ENCODE measurements at regions not wholly inside any gene's neighbourhood (a gene's known extent, or its start where the extent isn't known, plus 50 kb on each side); places are given as distances from the start of the nearest gene placed in this dataset.

GRCh38 chr13:91165758-91166157 lies 181.7 kb upstream of the MIR17HG start:
- CTCF ChIA-PET: no interaction called here
- Histone ChIP-seq H3K9me3 (ENCODE audit: control insufficient read depth, insufficient read depth, low read depth, low read length) (no peaks in the 10 kb centered on the region), H3K36me3 (ENCODE audit: control insufficient read depth in 2 of 2, insufficient read depth in 1 of 2, low read length in 2 of 2) (no peaks in the 10 kb centered on the region), H3K4me1 (ENCODE audit: control insufficient read depth, insufficient read depth, low read length) (no peaks in the 10 kb centered on the region), H3K4me3 (ENCODE audit: low read depth, low read length) (no peak overlapping the region), H3K27ac (ENCODE audit: extremely low read depth, low read depth, low read length) (no peak overlapping the region)
- no peak for TF ChIP-seq ZNF701 (tag by site-specific recombination; IDR thresholded peaks at IDR 0.05)
- TF ChIP-seq ZNF571 (tag by site-specific recombination; IDR thresholded peaks at IDR 0.05): no peak
- TF ChIP-seq ZFP41 (tag by site-specific recombination; IDR thresholded peaks at IDR 0.05; ENCODE audit: borderline replicate concordance): no peak
- no peak for TF ChIP-seq ZNF510 (tag by site-specific recombination; IDR thresholded peaks at IDR 0.05; ENCODE audit: insufficient replicate concordance)
- no peak for TF ChIP-seq ZNF266 (tag by site-specific recombination; IDR thresholded peaks at IDR 0.05; ENCODE audit: low read depth)
- TF ChIP-seq ZNF585B (tag by site-specific recombination; IDR thresholded peaks at IDR 0.05): no peak
- no peak for TF ChIP-seq ZNF16 (tag by site-specific recombination; IDR thresholded peaks at IDR 0.05; ENCODE audit: low read depth)
- TF ChIP-seq ZSCAN23 (tag by site-specific recombination; IDR thresholded peaks at IDR 0.05): no peak
- POLR2A ChIA-PET: no interaction called here

- ChIA-PET CTCF (interaction anchor here (1.6 kb wide), 1 partner anchor 89 kb away, joined by 4 read pairs; no protein-coding TSS in a partner anchor), POLR2A (no interaction called here)
- Histone ChIP-seq H3K4me1 (ENCODE audit: control insufficient read depth, insufficient read depth, low read length) (no peaks in the 10 kb centered on the region), H3K27ac (ENCODE audit: extremely low read depth, low read depth, low read length) (no peak overlapping the region), H3K9me3 (ENCODE audit: control insufficient read depth, insufficient read depth, low read depth, low read length) (no peaks in the 10 kb centered on the region), H3K36me3 (ENCODE audit: control insufficient read depth in 2 of 2, insufficient read depth in 1 of 2, low read length in 2 of 2) (no peaks in the 10 kb centered on the region), H3K4me3 (ENCODE audit: low read depth, low read length) (no peak overlapping the region)
- no peak for TF ChIP-seq ZNF529 (tag by site-specific recombination; IDR thresholded peaks at IDR 0.05; ENCODE audit: insufficient replicate concordance)
- no peak for TF ChIP-seq ZNF624 (tag by site-specific recombination; IDR thresholded peaks at IDR 0.05)
- no peak for TF ChIP-seq YY2 (tag by site-specific recombination; IDR thresholded peaks at IDR 0.05)
- TF ChIP-seq, protein P1, sequence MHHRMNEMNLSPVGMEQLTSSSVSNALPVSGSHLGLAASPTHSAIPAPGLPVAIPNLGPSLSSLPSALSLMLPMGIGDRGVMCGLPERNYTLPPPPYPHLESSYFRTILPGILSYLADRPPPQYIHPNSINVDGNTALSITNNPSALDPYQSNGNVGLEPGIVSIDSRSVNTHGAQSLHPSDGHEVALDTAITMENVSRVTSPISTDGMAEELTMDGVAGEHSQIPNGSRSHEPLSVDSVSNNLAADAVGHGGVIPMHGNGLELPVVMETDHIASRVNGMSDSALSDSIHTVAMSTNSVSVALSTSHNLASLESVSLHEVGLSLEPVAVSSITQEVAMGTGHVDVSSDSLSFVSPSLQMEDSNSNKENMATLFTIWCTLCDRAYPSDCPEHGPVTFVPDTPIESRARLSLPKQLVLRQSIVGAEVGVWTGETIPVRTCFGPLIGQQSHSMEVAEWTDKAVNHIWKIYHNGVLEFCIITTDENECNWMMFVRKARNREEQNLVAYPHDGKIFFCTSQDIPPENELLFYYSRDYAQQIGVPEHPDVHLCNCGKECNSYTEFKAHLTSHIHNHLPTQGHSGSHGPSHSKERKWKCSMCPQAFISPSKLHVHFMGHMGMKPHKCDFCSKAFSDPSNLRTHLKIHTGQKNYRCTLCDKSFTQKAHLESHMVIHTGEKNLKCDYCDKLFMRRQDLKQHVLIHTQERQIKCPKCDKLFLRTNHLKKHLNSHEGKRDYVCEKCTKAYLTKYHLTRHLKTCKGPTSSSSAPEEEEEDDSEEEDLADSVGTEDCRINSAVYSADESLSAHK (tag by site-specific recombination; IDR thresholded peaks at IDR 0.05): no peak
- no peak for TF ChIP-seq ZNF394 (tag by site-specific recombination; IDR thresholded peaks at IDR 0.05; ENCODE audit: borderline replicate concordance)
- TF ChIP-seq ZNF121 (tag by site-specific recombination; IDR thresholded peaks at IDR 0.05): no peak
- no peak for TF ChIP-seq ZNF580 (tag by site-specific recombination; IDR thresholded peaks at IDR 0.05)
These were observed 180.6 kb upstream of the MIR17HG start for GRCh38 chr13:91166714-91167511.

DNA sequence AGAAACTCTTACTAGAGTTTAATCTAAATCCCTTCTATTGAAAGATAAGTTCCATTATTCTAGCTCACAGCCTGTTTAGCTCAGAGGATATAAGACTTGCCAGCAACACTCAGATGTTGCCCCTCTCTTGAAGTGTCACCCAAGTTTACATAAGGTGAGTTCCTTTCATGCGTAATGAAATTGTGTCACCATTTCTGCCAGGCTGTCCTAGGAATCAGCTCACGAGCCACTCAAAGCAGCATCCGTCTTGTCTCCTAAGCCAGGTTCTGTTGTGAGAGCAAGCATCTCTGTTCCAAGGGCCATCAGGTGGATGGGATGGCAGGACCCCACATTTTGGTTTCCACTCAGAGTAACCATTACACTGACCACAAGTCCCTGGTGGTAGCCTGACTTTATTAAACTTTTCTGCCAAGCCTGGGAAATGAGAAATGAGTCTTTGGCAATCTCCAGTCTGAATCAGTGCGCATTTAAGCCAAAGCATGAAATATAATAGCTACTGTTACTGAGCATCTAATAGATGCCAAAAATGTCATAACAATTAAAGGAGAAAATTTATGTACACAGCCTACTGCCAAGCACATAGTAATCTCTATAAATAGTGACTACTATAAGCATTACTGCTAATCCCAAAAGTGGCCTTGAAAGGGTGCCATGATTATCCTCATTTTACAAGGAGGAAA lies 179.6 kb upstream of the MIR17HG start:
- Histone ChIP-seq H3K4me1 (ENCODE audit: control insufficient read depth, insufficient read depth, low read length) (no peaks in the 10 kb centered on the region), H3K4me3 (ENCODE audit: low read depth, low read length) (no peak overlapping the region), H3K36me3 (ENCODE audit: control insufficient read depth in 2 of 2, insufficient read depth in 1 of 2, low read length in 2 of 2) (no peaks in the 10 kb centered on the region), H3K27ac (ENCODE audit: extremely low read depth, low read depth, low read length) (no peak overlapping the region), H3K9me3 (ENCODE audit: control insufficient read depth, insufficient read depth, low read depth, low read length) (no peaks in the 10 kb centered on the region)
- CTCF ChIA-PET: interaction anchor here (1.6 kb wide), 1 partner anchor 90 kb away, joined by 4 read pairs; no protein-coding TSS in a partner anchor
- POLR2A ChIA-PET: no interaction called here
- TF ChIP-seq BCL11A (tag by site-specific recombination; IDR thresholded peaks at IDR 0.05; ENCODE audit: low read depth) (no peak), KLF1 (tag by site-specific recombination; IDR thresholded peaks at IDR 0.05) (no peak), SCRT2 (tag by site-specific recombination; IDR thresholded peaks at IDR 0.05) (no peak), ZFP41 (tag by site-specific recombination; IDR thresholded peaks at IDR 0.05; ENCODE audit: borderline replicate concordance) (no peak), ZNF585B (tag by site-specific recombination; IDR thresholded peaks at IDR 0.05) (no peak), ZNF114 (tag by site-specific recombination; IDR thresholded peaks at IDR 0.05) (no peak), KLF7 (tag by site-specific recombination; IDR thresholded peaks at IDR 0.05; ENCODE audit: borderline replicate concordance) (no peak), ZBTB48 (tag by site-specific recombination; IDR thresholded peaks at IDR 0.05) (no peak), ZBTB6 (tag by site-specific recombination; IDR thresholded peaks at IDR 0.05) (no peak)
- TF ChIP-seq, protein P2, sequence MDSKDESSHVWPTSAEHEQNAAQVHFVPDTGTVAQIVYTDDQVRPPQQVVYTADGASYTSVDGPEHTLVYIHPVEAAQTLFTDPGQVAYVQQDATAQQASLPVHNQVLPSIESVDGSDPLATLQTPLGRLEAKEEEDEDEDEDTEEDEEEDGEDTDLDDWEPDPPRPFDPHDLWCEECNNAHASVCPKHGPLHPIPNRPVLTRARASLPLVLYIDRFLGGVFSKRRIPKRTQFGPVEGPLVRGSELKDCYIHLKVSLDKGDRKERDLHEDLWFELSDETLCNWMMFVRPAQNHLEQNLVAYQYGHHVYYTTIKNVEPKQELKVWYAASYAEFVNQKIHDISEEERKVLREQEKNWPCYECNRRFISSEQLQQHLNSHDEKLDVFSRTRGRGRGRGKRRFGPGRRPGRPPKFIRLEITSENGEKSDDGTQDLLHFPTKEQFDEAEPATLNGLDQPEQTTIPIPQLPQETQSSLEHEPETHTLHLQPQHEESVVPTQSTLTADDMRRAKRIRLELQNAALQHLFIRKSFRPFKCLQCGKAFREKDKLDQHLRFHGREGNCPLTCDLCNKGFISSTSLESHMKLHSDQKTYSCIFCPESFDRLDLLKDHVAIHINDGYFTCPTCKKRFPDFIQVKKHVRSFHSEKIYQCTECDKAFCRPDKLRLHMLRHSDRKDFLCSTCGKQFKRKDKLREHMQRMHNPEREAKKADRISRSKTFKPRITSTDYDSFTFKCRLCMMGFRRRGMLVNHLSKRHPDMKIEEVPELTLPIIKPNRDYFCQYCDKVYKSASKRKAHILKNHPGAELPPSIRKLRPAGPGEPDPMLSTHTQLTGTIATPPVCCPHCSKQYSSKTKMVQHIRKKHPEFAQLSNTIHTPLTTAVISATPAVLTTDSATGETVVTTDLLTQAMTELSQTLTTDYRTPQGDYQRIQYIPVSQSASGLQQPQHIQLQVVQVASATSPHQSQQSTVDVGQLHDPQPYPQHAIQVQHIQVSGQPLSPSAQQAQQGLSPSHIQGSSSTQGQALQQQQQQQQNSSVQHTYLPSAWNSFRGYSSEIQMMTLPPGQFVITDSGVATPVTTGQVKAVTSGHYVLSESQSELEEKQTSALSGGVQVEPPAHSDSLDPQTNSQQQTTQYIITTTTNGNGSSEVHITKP (tag by site-specific recombination; IDR thresholded peaks at IDR 0.05): no peak

All from HEK293 (cell line).